SKM-1 (cell line): ENCODE measurements at regions not wholly inside any gene's neighbourhood (a gene's known extent, or its start where the extent isn't known, plus 50 kb on each side); places are given as distances from the start of the nearest gene placed in this dataset.

Experiments used
- DNase-seq: peaks from one replicate; lab custom pipeline; 2025; ENCODE audit not compliant: unreplicated experiment; lab: John Stamatoyannopoulos, UW

- no peak for DNase-seq
Observed at GRCh38 chr6:144855375-144855774, 570.2 kb downstream of the UTRN start.

- no peak for DNase-seq
Observed at GRCh38 chr6:144855812-144856531, 570.8 kb downstream of the UTRN start.

- no peak for DNase-seq
Observed at GRCh38 chr6:144856622-144857021, 571.5 kb downstream of the UTRN start.

- DNase-seq, result no peak
Observed at GRCh38 chr6:144857086-144857485, 572.0 kb downstream of the UTRN start.

- no peak for DNase-seq
Observed at GRCh38 chr6:144862769-144863168, 577.6 kb downstream of the UTRN start.

- no peak for DNase-seq
Observed at GRCh38 chr6:144867761-144868160, 582.6 kb downstream of the UTRN start.

GRCh38 chr6:144870782-144871181, 585.6 kb downstream of the UTRN start:
- no peak for DNase-seq

GRCh38 chr6:144873623-144874378, 588.7 kb downstream of the UTRN start:
- DNase-seq, result no peak

GRCh38 chr6:144876689-144877088, 591.6 kb downstream of the UTRN start:
- DNase-seq, result no peak

- no peak for DNase-seq
Observed at GRCh38 chr6:144877118-144877517, 592.0 kb downstream of the UTRN start.

- DNase-seq, result no peak
Observed at GRCh38 chr6:144878577-144878976, 593.4 kb downstream of the UTRN start.

- no peak for DNase-seq
Observed at GRCh38 chr6:144879436-144879835, 594.3 kb downstream of the UTRN start.

GRCh38 chr6:144882425-144882824, 597.3 kb downstream of the UTRN start:
- no peak for DNase-seq

GRCh38 chr6:144883915-144884314, 598.8 kb downstream of the UTRN start:
- DNase-seq, result no peak

GRCh38 chr6:144885817-144886216, 600.7 kb downstream of the UTRN start:
- DNase-seq, result no peak

- DNase-seq, result no peak
Observed at GRCh38 chr6:144886682-144887081, 601.5 kb downstream of the UTRN start.

GRCh38 chr6:144888621-144889020, 603.5 kb downstream of the UTRN start:
- no peak for DNase-seq

- no peak for DNase-seq
Observed at GRCh38 chr6:144893680-144894151, 608.6 kb downstream of the UTRN start.

- no peak for DNase-seq
Observed at GRCh38 chr6:144894240-144894639, 609.1 kb downstream of the UTRN start.

- DNase-seq, result no peak
Observed at GRCh38 chr6:144895313-144896278, 610.5 kb downstream of the UTRN start.

GRCh38 chr6:144896289-144896688, 611.2 kb downstream of the UTRN start:
- no peak for DNase-seq
